CD4-positive, alpha-beta T cell (primary cell): ENCODE measurements at regions not wholly inside any gene's neighbourhood (a gene's known extent, or its start where the extent isn't known, plus 50 kb on each side); places are given as distances from the start of the nearest gene placed in this dataset.

Source experiments
- ATAC-seq: fragments of 200-7000 bp; cut with Tn5 transposase; one replicate; pipeline ENCODE4 v1.10.0; 2022; ENCODE audit warnings: mild to moderate bottlenecking; ENCODE audit not compliant: poor library complexity
- CTCF ChIA-PET: fragments of 350-600 bp; sonication (Branson Sonifier 250); formaldehyde crosslinking; loops from one replicate; lab custom pipeline; 2021; ENCODE audit warnings: antibody characterized with exemption, inconsistent platforms; lab: Charles Lee
- POLR2A ChIA-PET: fragments of 350-600 bp; sonication (Branson Sonifier 250); formaldehyde crosslinking; loops from one replicate; lab custom pipeline; 2021; ENCODE audit warnings: antibody characterized with exemption, inconsistent platforms; lab: Charles Lee
- DNase-seq, 14 experiments: peaks; one replicate each; pipeline ENCODE4 v3.0.0-alpha.2; 2013 to 2020; ENCODE audit warnings: mixed read lengths in 2 of 14
- H3K27ac ChIP-seq, 2 donors: one replicate each; pipeline versions ENCODE4 v1.5.1 to v1.7.0; 2013; ENCODE audit warnings: low read length in 2 of 2, low read depth in 1 of 2, mild to moderate bottlenecking in 1 of 2
- H3K27me3 ChIP-seq, 2 experiments: 1 replicate in 1 of 2; 2 replicates in 1 of 2; pipeline versions ENCODE4 v1.6.1 to v1.7.0; 2013; ENCODE audit warnings: low read length in 2 of 2, control low read depth in 1 of 2, mild to moderate bottlenecking in 1 of 2, moderate library complexity in 1 of 2; ENCODE audit not compliant: insufficient read depth in 2 of 2, control insufficient read depth in 1 of 2
- H3K36me3 ChIP-seq: one replicate; pipeline ENCODE4 v1.6.1; 2013; ENCODE audit warnings: low read length, control low read depth; ENCODE audit not compliant: insufficient read depth
- H3K4me1 ChIP-seq: one replicate; pipeline ENCODE4 v1.6.1; 2013; ENCODE audit warnings: low read length, control low read depth; ENCODE audit not compliant: insufficient read depth
- H3K4me3 ChIP-seq: one replicate; pipeline ENCODE4 v1.5.1; 2013; ENCODE audit warnings: mild to moderate bottlenecking, low read length, moderate library complexity
- H3K9me3 ChIP-seq, 2 experiments: 1 replicate in 1 of 2; 2 replicates in 1 of 2; pipeline versions ENCODE4 v1.6.1 to v1.7.0; 2013; ENCODE audit warnings: low read length in 2 of 2, mild to moderate bottlenecking in 2 of 2, control low read depth in 1 of 2, moderate library complexity in 1 of 2; ENCODE audit not compliant: control insufficient read depth in 1 of 2, insufficient read depth in 1 of 2
- H3K27ac Mint-ChIP-seq: one replicate; pipeline ENCODE4 v1.8.0; 2020; ENCODE audit warnings: mixed read lengths
- H3K27me3 Mint-ChIP-seq: one replicate; pipeline ENCODE4 v1.8.0; 2021; ENCODE audit warnings: mixed read lengths
- H3K36me3 Mint-ChIP-seq: one replicate; pipeline ENCODE4 v1.8.0; 2021; ENCODE audit warnings: low read depth, mixed read lengths
- H3K4me1 Mint-ChIP-seq: one replicate; pipeline ENCODE4 v1.8.0; 2021; ENCODE audit warnings: low read depth, mixed read lengths
- H3K4me3 Mint-ChIP-seq: one replicate; pipeline ENCODE4 v1.8.0; 2020; ENCODE audit warnings: mild to moderate bottlenecking, mixed read lengths
- H3K9me3 Mint-ChIP-seq: one replicate; pipeline ENCODE4 v1.8.0; 2020; ENCODE audit warnings: mixed read lengths
- intact Hi-C, 2 experiments: fragments of 100-400 bp; cut with DNase I in 1 of 2; cut with micrococcal nuclease in 1 of 2; formaldehyde crosslinking; loops; one replicate each; pipeline versions ENCODE4 v1.15.1 to v1.9.0; 2023 to 2025; cut with DNase I, micrococcal nuclease
- TF ChIP-seq, protein P1 (sequence below): fragments of 200-600 bp; IDR thresholded peaks from one replicate; pipeline ENCODE4 v1.8.0; 2022; ENCODE audit warnings: antibody characterized with exemption, mild to moderate bottlenecking

GRCh38 chr10:81127931-81128330, 590.2 kb downstream of the SH2D4B start:
- no peak overlapping the region for H3K4me3 Mint-ChIP-seq
- POLR2A ChIA-PET: no interaction called here

GRCh38 chr10:81130014-81130413, 592.3 kb downstream of the SH2D4B start:
- CTCF ChIA-PET: no interaction called here
- intact Hi-C loops: no loop called here
- POLR2A ChIA-PET: no interaction called here

More at GRCh38 chr10:81127931-81128330, 590.2 kb downstream of the SH2D4B start:
- no peaks in the 10 kb centered on the region for H3K4me1 ChIP-seq
- no peaks in the 10 kb centered on the region for H3K9me3 ChIP-seq
- H3K9me3 Mint-ChIP-seq: no peaks in the 10 kb centered on the region
- H3K4me1 Mint-ChIP-seq: no peaks in the 10 kb centered on the region
- no peak overlapping the region for H3K27ac Mint-ChIP-seq
- TF ChIP-seq, protein P1, sequence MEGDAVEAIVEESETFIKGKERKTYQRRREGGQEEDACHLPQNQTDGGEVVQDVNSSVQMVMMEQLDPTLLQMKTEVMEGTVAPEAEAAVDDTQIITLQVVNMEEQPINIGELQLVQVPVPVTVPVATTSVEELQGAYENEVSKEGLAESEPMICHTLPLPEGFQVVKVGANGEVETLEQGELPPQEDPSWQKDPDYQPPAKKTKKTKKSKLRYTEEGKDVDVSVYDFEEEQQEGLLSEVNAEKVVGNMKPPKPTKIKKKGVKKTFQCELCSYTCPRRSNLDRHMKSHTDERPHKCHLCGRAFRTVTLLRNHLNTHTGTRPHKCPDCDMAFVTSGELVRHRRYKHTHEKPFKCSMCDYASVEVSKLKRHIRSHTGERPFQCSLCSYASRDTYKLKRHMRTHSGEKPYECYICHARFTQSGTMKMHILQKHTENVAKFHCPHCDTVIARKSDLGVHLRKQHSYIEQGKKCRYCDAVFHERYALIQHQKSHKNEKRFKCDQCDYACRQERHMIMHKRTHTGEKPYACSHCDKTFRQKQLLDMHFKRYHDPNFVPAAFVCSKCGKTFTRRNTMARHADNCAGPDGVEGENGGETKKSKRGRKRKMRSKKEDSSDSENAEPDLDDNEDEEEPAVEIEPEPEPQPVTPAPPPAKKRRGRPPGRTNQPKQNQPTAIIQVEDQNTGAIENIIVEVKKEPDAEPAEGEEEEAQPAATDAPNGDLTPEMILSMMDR: no peak
- CTCF ChIA-PET: no interaction called here
- no peaks in the 10 kb centered on the region for H3K27me3 ChIP-seq
- H3K4me3 ChIP-seq: no peak overlapping the region
- no peak overlapping the region for H3K27ac ChIP-seq
- no peaks in the 10 kb centered on the region for H3K27me3 Mint-ChIP-seq
- no peak for DNase-seq
- no peaks in the 10 kb centered on the region for H3K36me3 ChIP-seq
- intact Hi-C loops: no loop called here
- H3K36me3 Mint-ChIP-seq: no peaks in the 10 kb centered on the region
- no peak for ATAC-seq

DNA sequence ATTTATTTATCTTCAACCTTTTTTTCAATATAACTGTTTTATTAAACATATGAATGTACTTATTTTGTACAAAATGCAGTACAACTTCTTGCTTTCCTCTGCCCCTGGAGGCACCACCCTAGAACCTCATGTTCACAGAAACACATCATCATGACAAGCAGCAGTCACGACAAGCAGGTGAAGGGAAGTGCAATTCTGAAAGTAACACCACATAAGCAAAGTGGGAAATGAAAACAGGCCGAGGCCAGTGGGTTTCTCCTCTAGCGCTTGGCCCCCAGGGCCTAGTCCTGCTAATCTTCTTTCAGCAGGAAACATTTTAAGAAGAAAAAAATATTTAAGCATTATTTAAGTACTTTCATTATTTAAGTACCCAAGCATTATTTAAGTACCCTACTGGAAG, 598.1 kb downstream of the SH2D4B start:
- H3K4me1 Mint-ChIP-seq: no peaks in the 10 kb centered on the region
- intact Hi-C loops: no loop called here
- Histone ChIP-seq H3K9me3 (peaks cover 0 to 7% of the 10 kb centered on the region in 2 experiments), H3K36me3 (no peaks in the 10 kb centered on the region), H3K27ac (no peak overlapping the region), H3K27me3 (no peaks in the 10 kb centered on the region), H3K4me1 (no peaks in the 10 kb centered on the region), H3K4me3 (no peak overlapping the region)
- POLR2A ChIA-PET: no interaction called here
- TF ChIP-seq, protein P1: no peak
- H3K27ac Mint-ChIP-seq: no peak overlapping the region
- H3K9me3 Mint-ChIP-seq: peaks cover 5% of the 10 kb centered on the region
- CTCF ChIA-PET: no interaction called here
- H3K4me3 Mint-ChIP-seq: no peak overlapping the region
- DNase-seq: no peak
- H3K36me3 Mint-ChIP-seq: no peaks in the 10 kb centered on the region
- H3K27me3 Mint-ChIP-seq: no peaks in the 10 kb centered on the region
- ATAC-seq: no peak

More at GRCh38 chr10:81130014-81130413, 592.3 kb downstream of the SH2D4B start:
- no peaks in the 10 kb centered on the region for H3K9me3 ChIP-seq
- H3K36me3 ChIP-seq: no peaks in the 10 kb centered on the region
- H3K27ac Mint-ChIP-seq: no peak overlapping the region
- no peak overlapping the region for H3K4me3 ChIP-seq
- H3K27me3 ChIP-seq: no peaks in the 10 kb centered on the region
- H3K4me1 ChIP-seq: no peaks in the 10 kb centered on the region
- no peaks in the 10 kb centered on the region for H3K27me3 Mint-ChIP-seq
- no peak overlapping the region for H3K27ac ChIP-seq
- TF ChIP-seq, protein P1: no peak
- H3K4me1 Mint-ChIP-seq: no peaks in the 10 kb centered on the region
- no peak for ATAC-seq
- no peak overlapping the region for H3K4me3 Mint-ChIP-seq
- no peaks in the 10 kb centered on the region for H3K9me3 Mint-ChIP-seq
- H3K36me3 Mint-ChIP-seq: no peaks in the 10 kb centered on the region
- DNase-seq: no peak
